ENCODE measurements at regions not wholly inside any gene's neighbourhood (a gene's known extent, or its start where the extent isn't known, plus 50 kb on each side); places are given as distances from the start of the nearest gene placed in this dataset.

DNA sequence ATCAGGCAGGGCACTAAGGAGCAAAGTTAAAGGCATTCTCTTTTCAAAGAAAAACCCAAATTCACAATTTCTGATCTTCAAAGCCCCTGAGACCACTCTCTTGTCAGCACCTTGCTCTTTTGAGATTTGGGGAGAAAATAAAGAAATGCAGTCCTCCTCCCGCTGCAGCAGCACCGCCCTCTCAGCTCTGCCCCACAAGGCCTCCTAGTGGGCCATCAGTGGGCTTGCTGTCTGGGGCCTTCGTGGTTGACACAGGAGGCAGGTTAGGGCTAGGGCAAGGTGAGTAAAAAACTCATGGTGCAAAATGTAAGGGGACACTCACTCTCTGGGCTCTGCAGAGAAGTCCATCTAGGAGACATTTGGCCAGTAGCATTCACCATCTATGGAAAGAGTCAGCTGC is 67.4 kb upstream of the CTTNBP2NL start:
- TF ChIP-seq POLR2A (conservative IDR thresholded peaks at IDR 0.05): no peak
- no peak for TF ChIP-seq TEAD4 (IDR thresholded peaks at IDR 0.05; ENCODE audit: low read length)
- no peak for TF ChIP-seq TEAD4 (CRISPR knock-in tag; IDR thresholded peaks at IDR 0.05; ENCODE audit: borderline replicate concordance)
- no peak for TF ChIP-seq BDP1 (IDR thresholded peaks at IDR 0.05; ENCODE audit: insufficient read depth, insufficient read length)
- no peak for TF ChIP-seq ZBTB34 (CRISPR knock-in tag; IDR thresholded peaks at IDR 0.05)

All from K562 (cell line).